ENCODE measurements at regions not wholly inside any gene's neighbourhood (a gene's known extent, or its start where the extent isn't known, plus 50 kb on each side); places are given as distances from the start of the nearest gene placed in this dataset.

DNA sequence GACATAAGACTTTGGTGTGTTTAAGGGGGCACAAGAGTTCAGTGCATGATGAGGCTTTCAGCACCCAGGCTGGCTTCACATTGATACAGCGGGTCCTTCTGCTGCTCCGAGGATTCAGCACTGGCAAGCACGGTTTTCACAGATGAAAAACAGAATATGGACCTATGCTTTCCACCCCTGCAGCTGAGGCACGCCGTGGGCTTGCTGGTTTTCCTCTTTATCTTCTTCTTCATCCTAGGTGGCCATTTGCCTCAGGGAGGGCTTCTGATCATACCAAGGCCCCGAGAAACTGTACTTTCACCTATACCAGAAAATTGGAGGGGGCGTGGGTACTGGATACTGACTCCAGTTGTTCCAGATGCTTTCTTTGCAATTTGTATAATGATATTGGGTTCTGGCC is 277.1 kb upstream of the ZNF32 start:
- Histone ChIP-seq H3K4me3 (no peak overlapping the region), H3K27ac (no peak overlapping the region), H3K36me3 (no peaks in the 10 kb centered on the region), H3K4me1 (no peaks in the 10 kb centered on the region), H3K27me3 (no peaks in the 10 kb centered on the region), H3K9me3 (no peaks in the 10 kb centered on the region)
- intact Hi-C loops (cut with DNase I; ENCODE audit: low total_unique reads) = no loop called here
- WGBS, 2 donors (ENCODE audit: low coverage in 1 of 2) = 92 to 100% methylated on average over 1 to 7 of the region's 7 CpGs
- DNase-seq = no peak
- in situ Hi-C loops (cut with MboI; ENCODE audit: low pct_ligation_motif_present in 1 of 4, low pct_unique_long_range_greater_than_20kb in 1 of 4, low sequenced_read_pairs in 3 of 4) = no loop called here
- no peak for TF ChIP-seq EP300 (IDR thresholded peaks at IDR 0.05; ENCODE audit: low read depth)
- TF ChIP-seq POLR2AphosphoS5 (IDR thresholded peaks at IDR 0.05) = no peak
- TF ChIP-seq, protein P1, sequence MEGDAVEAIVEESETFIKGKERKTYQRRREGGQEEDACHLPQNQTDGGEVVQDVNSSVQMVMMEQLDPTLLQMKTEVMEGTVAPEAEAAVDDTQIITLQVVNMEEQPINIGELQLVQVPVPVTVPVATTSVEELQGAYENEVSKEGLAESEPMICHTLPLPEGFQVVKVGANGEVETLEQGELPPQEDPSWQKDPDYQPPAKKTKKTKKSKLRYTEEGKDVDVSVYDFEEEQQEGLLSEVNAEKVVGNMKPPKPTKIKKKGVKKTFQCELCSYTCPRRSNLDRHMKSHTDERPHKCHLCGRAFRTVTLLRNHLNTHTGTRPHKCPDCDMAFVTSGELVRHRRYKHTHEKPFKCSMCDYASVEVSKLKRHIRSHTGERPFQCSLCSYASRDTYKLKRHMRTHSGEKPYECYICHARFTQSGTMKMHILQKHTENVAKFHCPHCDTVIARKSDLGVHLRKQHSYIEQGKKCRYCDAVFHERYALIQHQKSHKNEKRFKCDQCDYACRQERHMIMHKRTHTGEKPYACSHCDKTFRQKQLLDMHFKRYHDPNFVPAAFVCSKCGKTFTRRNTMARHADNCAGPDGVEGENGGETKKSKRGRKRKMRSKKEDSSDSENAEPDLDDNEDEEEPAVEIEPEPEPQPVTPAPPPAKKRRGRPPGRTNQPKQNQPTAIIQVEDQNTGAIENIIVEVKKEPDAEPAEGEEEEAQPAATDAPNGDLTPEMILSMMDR (IDR thresholded peaks at IDR 0.05) = no peak
- no peak for TF ChIP-seq POLR2A (IDR thresholded peaks at IDR 0.05)

DNA sequence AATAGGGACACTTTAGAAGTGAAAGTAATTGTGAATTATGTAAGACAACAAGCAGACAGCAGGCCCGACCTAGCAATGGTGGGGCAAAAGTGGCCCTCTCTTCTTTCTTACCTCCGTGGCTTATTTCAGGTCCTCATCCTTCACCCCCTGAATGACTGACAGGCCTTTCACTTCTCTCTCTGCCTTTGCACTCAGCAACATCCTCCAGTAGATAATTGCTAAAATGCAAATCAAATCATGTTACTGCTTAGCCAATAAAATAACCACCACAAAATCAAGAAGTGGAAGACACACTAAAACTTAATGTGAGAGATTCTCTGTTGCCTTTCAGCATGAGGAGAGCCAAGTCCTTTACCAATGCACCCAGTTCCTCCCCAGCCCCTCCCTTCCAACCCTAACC is 274.6 kb upstream of the ZNF32 start:
- intact Hi-C loops (cut with DNase I; ENCODE audit: low total_unique reads) (no loop called here), in situ Hi-C loops (cut with MboI; ENCODE audit: low pct_ligation_motif_present in 1 of 4, low pct_unique_long_range_greater_than_20kb in 1 of 4, low sequenced_read_pairs in 3 of 4) (no loop called here)
- WGBS, 2 donors (ENCODE audit: low coverage in 1 of 2) = 40 to 42% methylated on average over 2 of the region's 2 CpGs
- no peaks in the 10 kb centered on the region for H3K27me3 ChIP-seq
- DNase-seq = no peak
- no peak for TF ChIP-seq EP300 (IDR thresholded peaks at IDR 0.05; ENCODE audit: low read depth)
- TF ChIP-seq POLR2AphosphoS5 (IDR thresholded peaks at IDR 0.05) = no peak
- TF ChIP-seq, protein P1 (IDR thresholded peaks at IDR 0.05) = no peak
- no peak for TF ChIP-seq POLR2A (IDR thresholded peaks at IDR 0.05)
- no peaks in the 10 kb centered on the region for H3K9me3 ChIP-seq
- no peaks in the 10 kb centered on the region for H3K4me1 ChIP-seq
- no peak overlapping the region for H3K27ac ChIP-seq
- H3K4me3 ChIP-seq = no peak overlapping the region
- no peaks in the 10 kb centered on the region for H3K36me3 ChIP-seq

DNA sequence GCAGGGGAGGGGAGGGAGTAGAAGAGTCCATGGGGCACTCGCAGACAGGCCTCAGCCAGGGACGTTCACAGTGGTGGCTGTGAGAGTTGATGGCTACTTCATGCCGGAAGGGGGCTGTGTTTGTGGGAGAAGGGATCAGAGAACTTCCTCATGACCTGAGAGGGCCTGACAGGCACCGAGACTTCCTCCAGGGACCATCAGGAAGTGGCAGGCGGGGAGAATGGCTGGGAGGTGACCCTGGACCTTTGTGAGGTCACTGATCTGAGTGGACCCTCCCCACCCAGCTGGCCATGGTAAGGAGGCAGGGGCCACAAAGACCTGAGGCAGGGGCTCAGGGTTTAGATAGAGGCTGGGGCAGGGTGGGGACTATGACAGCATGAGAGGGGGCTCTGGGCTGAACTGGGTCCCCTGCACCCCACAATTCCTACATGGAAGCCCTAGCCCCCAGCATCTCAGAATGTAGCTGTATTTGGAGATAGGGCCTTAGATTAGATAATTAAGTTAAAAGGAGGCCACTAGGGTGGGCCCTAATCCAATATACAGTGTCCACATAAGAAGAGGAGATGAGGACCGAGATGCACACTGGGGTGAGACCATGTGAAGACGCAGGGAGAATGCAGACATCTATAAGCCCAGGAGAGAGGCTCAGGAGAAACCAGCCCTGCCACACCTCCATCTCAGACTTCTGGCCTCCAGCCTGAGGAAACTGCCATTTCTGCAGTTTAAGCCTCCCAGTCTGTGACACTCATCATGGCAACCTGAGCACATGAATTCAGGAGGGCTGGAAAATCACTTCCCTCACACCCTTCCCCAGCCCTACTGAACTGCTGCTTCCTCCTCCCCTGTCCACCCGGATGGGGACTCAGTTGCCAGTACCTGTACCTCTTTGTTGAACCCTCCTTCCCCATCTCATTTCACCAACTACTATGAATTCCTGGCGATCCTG is 273.9 kb upstream of the ZNF32 start:
- 69 to 90% methylated on average over 2 to 9 of the region's 9 CpGs for WGBS, 2 donors (ENCODE audit: low coverage in 1 of 2)
- Histone ChIP-seq H3K4me3 (no peak overlapping the region), H3K9me3 (no peaks in the 10 kb centered on the region), H3K27ac (no peak overlapping the region), H3K27me3 (no peaks in the 10 kb centered on the region), H3K4me1 (no peaks in the 10 kb centered on the region), H3K36me3 (no peaks in the 10 kb centered on the region)
- in situ Hi-C loops (cut with MboI; ENCODE audit: low pct_ligation_motif_present in 1 of 4, low pct_unique_long_range_greater_than_20kb in 1 of 4, low sequenced_read_pairs in 3 of 4) = no loop called here
- intact Hi-C loops (cut with DNase I; ENCODE audit: low total_unique reads) = no loop called here
- TF ChIP-seq POLR2A (IDR thresholded peaks at IDR 0.05) = no peak
- TF ChIP-seq, protein P1 (IDR thresholded peaks at IDR 0.05) = no peak
- no peak for TF ChIP-seq EP300 (IDR thresholded peaks at IDR 0.05; ENCODE audit: low read depth)
- DNase-seq = no peak

DNA sequence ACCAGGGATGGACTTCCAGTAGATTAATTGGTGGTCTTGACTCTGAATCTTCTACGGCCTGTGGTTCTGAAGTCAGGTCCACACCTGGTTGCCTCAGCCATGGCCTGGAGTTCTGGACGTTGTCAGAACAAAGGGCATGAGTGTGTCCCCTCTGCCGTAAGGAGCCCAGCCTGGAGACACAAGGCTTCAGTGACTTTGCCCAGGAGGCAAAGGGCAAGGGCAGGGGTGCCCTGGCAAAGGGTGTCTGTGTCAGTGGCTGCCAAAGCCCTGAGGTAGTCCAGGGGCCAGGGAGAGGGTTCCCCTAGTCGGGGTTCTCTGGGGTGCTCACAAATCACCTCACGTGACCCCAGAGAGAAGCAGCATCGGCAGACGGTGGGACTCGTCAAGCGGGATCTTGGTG is 273.2 kb upstream of the ZNF32 start:
- no peaks in the 10 kb centered on the region for H3K27me3 ChIP-seq
- H3K4me3 ChIP-seq = no peak overlapping the region
- 91% methylated on average over 9 of the region's 9 CpGs; no CpG with 5 or more reads in 1 of the 2 donors for WGBS, 2 donors (ENCODE audit: low coverage in 1 of 2)
- no peaks in the 10 kb centered on the region for H3K36me3 ChIP-seq
- intact Hi-C loops (cut with DNase I; ENCODE audit: low total_unique reads) (no loop called here), in situ Hi-C loops (cut with MboI; ENCODE audit: low pct_ligation_motif_present in 1 of 4, low pct_unique_long_range_greater_than_20kb in 1 of 4, low sequenced_read_pairs in 3 of 4) (no loop called here)
- no peak overlapping the region for H3K27ac ChIP-seq
- H3K9me3 ChIP-seq = no peaks in the 10 kb centered on the region
- TF ChIP-seq EP300 (IDR thresholded peaks at IDR 0.05; ENCODE audit: low read depth) (no peak), POLR2A (IDR thresholded peaks at IDR 0.05) (no peak)
- TF ChIP-seq, protein P1 (IDR thresholded peaks at IDR 0.05) = no peak
- no peaks in the 10 kb centered on the region for H3K4me1 ChIP-seq
- DNase-seq = no peak

All from transverse colon (tissue), 4 donors.